CD4-positive, alpha-beta T cell treated with Interleukin-17A for 4 hours (primary cell): ENCODE measurements at regions not wholly inside any gene's neighbourhood (a gene's known extent, or its start where the extent isn't known, plus 50 kb on each side); places are given as distances from the start of the nearest gene placed in this dataset.
"Not testable (repeated sequence)": the region's sequence is repeated elsewhere in the genome, so short reads cannot be mapped to it uniquely, and the experiment has no call there.

Source experiments
- DNase-seq: peaks from one replicate; pipeline ENCODE4 v3.0.0-alpha.2; 2020; ENCODE audit warnings: mixed read lengths

DNA sequence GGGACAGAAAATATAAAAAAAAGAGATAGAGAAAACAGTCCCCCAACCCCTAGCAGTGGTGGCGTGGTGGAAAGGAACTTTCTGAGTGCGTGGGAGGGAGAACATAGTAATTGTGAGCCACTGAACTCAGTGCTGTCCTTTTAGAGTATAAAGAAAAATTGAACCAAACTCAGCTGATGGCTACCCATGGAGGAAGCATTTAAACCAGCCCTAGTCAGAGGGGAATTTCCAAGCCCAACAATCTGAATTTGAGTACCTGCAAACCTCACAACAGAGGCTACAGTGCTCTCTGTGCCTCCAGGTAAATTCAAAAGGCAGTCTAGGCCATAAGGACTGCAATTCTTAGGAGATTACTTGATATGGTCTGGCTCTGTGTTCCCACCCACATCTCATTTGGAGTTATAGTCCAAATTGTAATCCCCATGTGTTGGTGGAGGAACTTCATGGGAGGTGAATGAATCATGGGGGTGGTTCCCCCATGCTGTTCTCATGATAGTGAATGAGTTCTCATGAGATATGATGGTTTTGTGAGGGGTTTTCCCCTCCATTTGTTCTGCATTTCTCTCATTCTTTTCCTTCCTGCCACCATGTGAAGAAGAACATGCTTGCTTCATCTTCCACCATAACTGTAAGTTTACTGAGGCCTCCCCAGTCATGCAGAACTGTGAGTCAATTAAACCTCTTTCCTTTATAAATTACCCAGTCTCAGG, 687.8 kb downstream of the FAM181B start:
- no peak for DNase-seq

DNA sequence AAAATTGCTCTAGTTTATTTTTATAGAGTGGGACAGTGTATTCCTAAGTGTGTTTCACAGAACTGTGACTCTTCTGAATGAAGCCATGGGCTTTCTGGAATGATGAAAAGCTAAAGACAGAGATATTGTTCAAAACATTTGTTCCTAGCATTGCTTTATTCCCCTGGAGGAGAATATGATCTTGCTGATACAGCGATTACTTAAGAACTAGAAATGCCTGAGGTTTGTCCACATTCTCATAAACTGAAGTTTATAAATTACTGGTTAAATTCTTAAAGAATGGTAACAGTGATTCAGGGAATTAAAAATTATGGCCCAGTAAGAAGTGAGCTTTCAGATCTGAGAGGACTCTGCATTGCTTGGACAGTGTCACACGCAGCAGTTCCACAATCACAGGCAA, 690.3 kb downstream of the FAM181B start:
- DNase-seq: no peak

DNA sequence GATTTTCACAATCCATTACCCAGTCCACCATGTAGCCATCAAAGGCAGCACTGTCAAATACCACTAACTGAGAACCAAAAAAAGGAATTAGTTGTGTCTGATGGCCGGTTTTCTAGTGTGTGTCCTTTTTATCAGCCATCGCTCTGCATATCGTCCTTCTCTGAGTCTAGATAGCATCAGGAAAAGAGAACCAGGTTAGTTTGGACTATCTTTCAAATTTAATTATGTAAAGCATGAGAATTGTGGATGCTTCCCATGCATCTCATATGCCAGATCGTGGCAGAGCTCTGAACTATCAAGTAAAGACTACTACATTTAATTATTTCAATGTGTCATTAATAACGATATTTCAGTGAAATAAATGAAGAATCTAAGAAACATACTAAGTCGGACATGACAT, 691.9 kb downstream of the FAM181B start:
- DNase-seq: no peak

GRCh38 chr11:82038154-82038553, 695.5 kb downstream of the FAM181B start:
- DNase-seq: no peak

- DNase-seq: no peak
These were observed 699.1 kb downstream of the FAM181B start for GRCh38 chr11:82034527-82034926.

DNA sequence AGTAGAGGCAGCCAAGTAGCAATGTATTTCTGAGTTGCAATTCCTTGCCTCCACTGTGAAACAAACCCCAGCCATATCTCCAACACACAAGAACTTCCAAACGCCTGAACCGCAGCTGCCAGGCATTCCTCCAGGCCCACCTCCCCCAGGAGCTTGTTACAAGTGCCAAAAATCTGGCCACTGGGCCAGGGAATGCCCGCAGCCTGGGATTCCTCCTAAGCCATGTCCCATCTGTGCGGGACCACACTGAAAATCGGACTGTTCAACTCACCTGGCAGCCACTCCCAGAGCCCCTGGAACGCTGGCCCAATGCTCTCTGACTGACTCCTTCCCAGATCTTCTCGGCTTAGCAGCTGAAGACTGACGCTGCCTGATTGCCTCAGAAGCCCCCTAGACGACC, 706.3 kb downstream of the FAM181B start:
- not testable (repeated sequence) for DNase-seq

DNA sequence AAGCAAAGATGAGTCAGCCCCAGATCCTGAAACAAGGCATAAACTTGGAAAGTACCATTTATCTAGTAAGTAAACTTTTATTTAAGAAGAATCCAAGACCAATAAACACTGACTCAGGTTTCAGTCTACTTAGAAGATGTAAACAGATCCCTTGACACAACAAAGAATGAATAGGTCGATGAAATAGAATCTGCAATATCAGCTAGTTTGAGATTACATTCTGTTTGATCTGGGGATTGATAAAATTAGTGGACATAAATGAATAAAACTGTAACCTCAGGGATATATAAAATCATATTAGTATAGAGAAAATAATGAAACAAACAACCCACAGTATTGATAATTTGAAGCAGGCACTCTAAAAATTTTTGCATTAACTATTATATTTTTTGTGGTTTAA, 708.9 kb downstream of the FAM181B start:
- no peak for DNase-seq

- DNase-seq: no peak
These were observed 721.4 kb downstream of the FAM181B start for GRCh38 chr11:82012276-82012675.

DNA sequence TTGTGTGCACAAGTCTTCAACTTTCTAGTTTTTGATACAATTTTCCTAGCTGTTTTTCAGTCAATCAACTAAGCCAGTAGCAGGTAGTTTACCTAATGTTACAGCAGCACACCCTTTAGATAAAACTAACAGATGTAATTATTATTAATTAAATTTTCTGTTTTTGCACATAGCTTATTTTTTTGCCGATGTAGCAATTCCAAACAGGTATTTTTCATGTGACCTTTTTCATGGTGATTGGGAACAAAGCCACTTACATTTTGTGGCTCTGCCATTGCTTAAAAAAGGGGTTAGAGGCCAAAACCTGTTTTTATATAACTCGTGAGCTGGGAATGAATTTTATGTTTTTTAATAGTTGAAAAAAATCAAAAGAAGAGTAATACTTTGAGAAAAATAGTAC, 724.5 kb downstream of the FAM181B start:
- no peak for DNase-seq

GRCh38 chr11:82007521-82007920, 726.1 kb downstream of the FAM181B start:
- DNase-seq: no peak

GRCh38 chr11:82004537-82005213, 729.0 kb downstream of the FAM181B start:
- no peak for DNase-seq

DNA sequence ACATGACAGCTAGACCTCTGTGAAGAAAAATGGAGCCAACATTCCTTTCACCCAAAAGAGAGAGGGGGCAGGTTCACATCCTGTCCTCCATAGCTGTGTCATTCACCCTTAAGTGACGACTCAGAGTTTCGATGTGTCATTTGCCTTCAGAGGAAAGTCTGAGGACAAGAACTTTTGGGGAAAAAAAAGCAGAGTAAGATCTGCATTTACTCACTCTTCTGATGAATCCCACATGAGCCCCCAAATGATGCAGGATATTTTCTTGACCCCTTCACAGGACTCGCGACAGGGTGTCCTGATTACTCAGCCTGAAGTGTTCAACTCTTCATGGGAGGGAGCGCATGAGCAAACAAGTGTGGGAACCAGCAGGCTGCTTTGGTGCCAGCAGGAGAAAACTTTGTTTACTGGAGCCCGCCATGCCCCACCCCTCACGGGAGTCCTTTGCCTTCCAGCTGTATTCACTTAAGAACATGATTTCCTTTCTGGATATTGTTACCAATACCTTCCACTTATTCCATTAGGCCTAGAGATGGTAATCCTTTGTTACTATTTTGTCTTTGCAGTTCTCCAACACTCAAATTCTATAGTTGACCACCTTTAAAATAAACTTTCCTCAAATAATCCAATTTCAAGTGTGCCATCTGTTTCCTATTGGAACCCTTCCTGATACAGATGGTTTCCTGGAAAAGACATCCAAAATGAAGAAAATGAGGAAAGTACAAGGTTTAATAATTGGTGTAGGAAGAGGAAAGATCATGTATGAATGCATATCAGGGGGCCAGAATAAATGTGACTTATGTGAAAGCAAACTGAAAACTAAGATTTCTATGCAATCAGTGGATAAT, 729.8 kb downstream of the FAM181B start:
- no peak for DNase-seq

GRCh38 chr11:82003024-82003423, 730.6 kb downstream of the FAM181B start:
- no peak for DNase-seq

DNA sequence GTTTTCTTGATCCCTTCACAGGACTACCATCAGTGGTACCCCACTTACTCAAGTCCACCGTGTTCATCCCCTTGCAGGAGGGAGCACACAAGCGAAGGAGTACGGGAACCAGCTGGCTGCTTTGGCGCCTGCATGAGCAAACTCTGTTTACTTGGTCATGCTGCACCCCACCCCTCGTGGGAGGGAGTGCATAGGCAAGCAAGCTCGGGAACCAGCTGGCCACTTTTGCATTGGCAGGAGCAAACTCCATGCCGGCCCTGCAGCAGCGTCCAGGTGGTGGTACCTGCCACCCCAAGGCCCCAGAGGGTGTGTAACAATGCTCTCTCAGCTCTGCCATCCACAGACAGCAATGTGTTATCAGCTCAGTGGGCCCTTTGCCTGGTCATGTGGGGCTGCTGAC, 737.8 kb downstream of the FAM181B start:
- no peak for DNase-seq

- DNase-seq: no peak
These were observed 739.9 kb downstream of the FAM181B start for GRCh38 chr11:81993755-81994154.

GRCh38 chr11:81990659-81991443, 742.8 kb downstream of the FAM181B start:
- no peak for DNase-seq

DNA sequence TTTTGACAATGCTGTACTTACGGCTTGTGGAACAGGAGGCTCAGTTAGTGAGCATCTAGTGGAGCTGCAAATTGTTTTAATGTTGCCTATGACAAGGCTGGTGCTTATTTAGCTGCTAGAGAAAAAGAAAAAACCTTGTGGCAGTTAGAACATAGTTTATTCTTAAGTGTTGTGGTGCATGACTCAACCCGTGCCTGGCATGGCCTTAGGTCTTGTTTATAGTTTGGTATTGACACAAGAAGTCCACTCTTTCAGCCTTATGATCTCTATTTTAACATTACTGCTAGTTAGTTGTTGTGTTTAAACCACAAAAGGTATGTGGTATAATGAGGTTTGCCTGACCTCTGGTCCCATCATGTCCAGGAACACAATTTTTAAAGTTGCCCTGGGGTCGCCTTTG, 744.6 kb downstream of the FAM181B start:
- DNase-seq: no peak

- no peak for DNase-seq
These were observed 745.7 kb downstream of the FAM181B start for GRCh38 chr11:81987829-81988472.

DNA sequence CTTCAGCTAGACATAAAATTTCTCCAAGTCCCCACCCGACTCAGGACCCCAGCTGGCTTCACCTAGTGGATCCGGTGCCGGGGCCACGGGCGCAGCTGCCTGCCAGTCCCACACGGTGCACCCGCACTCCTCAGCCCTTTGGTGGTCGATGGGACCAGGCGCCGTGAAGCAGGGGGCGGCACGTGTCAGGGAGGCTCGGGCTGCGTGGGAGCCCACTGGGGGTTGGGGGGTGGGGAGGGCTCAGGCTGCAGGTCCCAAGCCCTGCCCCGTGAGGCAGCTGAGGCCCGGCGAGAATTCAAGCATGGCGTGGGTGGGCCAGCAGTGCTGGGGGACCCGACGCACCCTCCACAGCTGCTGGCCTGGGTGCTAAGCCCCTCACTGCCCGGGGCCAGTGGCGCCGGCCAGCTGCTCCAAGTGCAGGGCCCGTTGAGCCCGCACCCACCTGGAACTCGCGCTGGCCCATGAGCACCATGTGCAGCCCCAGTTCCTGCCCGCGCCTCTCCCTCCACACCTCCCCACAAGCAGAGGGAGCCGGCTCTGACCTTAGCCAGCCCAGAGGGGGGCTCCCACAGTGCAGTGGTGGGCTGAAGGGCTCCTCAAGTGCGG, 747.0 kb downstream of the FAM181B start:
- no peak for DNase-seq

DNA sequence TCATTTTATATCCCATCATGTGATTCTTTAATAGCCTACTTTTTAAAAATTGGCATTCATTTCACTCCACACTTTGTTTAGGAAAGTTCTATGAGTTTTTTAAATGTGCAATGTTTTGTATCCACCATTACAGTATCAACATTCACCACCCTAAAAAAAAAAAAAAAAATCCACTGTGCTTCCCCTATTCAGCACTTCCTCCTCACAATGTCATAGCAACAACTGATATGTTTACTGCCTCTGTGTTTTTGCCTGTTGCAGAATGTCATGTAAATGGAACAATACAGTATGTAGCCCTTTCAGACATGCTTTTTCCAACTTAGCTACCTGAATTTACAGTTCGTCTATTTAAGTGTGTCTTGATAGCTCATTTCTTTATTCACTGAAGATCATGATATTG, 754.2 kb downstream of the FAM181B start:
- DNase-seq: no peak

GRCh38 chr11:81975261-81975900, 758.3 kb downstream of the FAM181B start:
- DNase-seq: no peak
